Activated naive CD4-positive, alpha-beta T cell (primary cell): ENCODE measurements at regions not wholly inside any gene's neighbourhood (a gene's known extent, or its start where the extent isn't known, plus 50 kb on each side); places are given as distances from the start of the nearest gene placed in this dataset.

Source experiments
- DNase-seq, 4 experiments: peaks; one replicate each; lab custom pipeline; 2025; lab: John Stamatoyannopoulos, UW

DNA sequence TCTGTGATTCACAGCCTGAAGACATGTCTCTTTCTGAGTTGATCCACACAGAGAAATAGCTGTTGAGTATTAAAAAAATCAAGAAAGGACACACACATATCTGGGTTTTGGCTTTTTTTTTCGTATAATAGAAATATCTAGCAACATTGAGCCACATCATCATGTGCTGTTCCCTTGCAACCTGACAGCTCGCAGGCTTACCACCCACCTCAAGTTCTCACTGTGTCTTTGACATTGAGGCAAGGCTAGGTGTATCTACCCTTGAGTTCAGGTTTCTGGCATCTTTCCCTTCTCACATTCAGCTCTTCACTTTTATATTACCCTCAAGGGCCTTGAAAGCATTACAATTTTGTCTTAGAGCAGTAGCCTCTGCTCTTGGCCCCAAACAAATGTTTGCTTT is 490.3 kb upstream of the KIRREL3 start:
- no peak for DNase-seq

DNA sequence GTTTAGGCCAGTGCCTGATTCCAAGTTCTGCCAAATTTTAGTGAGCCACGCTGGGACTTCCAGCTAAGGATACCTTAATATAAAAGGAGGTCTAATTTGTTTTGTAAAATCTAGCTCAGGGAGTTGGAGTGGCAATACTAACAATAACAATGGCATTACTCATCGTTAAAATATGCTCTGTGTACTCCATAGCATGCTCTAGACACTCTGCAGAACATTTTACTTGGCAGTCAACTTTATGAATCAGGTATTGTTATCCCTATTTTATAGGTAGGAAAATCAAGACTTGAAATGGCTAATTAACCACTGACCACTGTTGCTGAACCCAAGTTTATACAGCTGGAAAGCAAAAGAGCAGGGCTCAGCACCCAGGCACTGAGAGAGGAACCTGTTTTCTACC is 485.0 kb upstream of the KIRREL3 start:
- no peak for DNase-seq

DNA sequence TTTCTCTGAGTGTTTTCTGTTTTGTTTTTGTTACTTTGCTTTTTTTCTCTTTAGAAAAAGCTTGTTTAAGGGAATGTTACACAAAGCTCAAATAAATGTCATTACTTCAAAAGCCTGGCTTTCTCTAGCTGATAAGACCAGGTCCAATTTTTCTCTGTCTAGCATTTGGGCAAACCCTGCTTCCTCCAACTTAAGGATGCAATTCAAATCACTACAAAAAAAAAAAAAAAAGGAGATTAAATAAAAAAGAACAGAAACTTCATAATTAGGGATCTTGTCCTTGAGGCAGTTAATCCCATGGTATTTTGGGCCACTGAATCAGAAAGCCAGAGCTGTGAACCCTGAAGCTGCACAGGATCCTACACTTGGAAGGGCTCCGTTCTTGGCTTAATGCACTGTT is 480.8 kb upstream of the KIRREL3 start:
- no peak for DNase-seq

DNA sequence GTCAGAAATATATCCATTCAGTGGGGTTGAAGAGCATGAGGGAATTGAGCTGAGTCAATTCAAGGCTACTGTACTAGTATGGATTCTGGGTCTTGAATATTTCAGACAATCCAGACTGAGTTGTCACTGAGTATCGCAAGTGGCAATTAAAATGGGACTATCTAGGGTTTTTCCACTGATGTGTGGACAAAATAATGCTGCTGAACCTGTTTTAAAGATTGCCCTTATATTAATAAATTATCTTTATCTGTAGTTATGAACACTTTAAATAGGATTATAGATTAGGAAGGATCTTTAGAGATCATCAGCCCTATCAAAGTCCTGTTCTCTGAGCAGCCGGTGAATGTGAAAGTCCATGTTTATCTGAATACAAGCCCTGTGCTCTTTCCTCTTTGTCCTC is 478.3 kb upstream of the KIRREL3 start:
- no peak for DNase-seq

DNA sequence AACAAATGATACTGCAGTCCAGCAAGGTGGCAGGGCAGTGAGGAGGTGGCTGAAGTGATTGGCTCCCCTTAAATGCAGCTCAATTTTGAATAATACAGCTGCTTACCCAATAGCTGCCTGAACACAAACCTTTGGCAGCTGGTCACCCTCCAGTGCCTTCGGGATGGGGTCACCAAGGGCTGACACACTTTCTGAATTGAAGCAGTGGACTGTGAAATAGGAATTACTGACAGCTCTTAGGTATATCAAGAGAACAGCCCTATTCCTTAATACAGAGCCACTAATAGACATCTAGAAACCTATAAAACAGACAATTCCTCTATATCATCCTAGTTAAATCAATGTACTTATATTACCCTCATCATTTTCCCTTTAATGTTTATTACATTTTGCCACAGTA is 474.2 kb upstream of the KIRREL3 start:
- no peak for DNase-seq

DNA sequence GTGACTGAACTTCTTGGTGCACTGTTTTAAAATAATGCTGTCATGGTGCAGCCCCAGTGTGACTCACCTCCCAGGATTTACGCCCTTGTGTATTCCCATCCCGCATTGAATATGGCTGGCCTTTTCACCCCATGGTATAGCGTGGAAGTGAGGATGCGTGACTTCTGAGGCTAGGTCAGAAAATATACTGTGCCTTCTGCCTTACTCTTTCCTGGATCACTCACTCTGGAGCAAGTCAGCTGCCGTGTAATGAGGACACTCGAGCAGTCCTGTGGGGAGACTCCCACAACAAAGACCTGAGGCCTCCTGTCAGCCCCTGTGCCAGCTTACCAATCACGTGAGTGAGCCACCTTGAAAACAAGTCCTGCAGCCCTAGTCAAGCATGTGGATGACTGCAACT is 471.9 kb upstream of the KIRREL3 start:
- no peak for DNase-seq

DNA sequence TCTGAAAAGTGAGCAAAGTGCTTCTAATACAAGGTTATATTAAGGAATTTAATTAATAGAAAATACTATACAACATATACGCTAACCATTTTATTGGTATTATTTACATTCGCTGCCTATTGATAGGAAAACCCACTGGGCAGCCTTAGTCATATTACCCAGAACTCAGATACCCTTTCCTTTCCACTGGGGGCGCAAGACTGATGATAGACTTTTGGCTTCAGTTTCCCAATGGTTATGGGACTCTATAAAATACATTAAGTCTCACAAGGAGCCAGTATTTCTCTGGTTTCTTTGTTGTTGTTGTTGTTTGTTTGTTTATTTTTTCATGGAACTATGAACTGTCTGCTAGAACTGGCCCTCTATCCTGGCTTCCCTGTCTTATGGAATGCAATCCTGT is 471.1 kb upstream of the KIRREL3 start:
- no peak for DNase-seq

DNA sequence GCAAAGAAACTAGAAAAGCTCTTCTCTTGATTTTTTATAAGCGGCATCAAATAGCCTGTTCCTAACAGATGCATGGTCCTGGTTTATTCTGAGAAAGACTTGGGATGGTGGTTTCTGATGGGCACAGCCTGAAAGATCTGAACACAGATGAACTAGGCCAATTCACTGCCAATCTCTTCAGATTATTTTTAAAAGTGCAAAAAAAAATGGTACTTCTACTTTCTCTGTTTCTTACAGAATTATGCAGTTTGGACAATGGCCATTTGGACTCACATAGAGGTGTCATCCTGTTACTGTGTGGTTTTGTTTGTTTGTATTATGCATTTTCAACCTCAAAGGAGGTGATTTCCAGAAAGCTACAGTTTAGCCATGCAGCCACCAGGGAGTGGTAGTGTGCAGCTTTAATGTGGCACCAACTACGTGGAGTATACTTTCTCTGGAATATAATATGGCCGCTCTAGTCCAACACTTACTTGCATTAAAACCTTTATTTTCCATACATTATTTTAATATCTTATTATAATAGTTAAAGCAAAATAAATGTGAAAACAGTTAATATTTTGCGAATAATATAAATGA is 469.8 kb upstream of the KIRREL3 start:
- no peak for DNase-seq

DNA sequence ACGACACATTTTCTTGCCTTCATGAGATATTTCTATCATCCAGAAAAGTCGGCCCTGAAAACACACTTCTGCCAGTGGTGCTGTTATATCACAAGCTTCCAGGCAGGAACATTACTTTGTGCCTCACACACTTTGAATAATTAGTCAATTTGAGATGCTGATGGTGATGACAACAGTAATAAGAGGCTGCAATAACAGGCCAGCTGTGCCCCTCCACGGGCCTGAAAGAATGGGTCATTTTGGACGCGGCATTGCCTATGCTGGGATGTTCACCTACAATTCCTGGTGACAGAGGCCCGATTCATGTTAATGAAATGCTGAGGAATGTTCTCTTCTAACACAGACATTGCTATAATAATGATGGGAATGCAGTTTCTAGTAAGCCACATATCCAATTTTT is 463.8 kb upstream of the KIRREL3 start:
- no peak for DNase-seq

DNA sequence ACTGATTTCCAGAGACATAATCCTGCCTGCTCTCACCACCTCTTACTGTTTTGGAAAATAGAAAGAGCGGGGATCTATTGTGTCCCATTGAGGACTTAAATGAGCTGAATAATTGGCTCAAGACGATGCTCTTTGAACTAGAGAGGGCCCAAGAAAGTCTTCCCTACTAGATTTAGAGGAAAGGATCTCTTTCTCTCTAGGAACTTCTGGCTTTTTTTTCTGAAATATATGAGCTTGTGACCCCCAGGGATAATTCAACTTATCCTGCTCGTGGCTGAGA is 461.4 kb upstream of the KIRREL3 start:
- DNase-seq = no peak

DNA sequence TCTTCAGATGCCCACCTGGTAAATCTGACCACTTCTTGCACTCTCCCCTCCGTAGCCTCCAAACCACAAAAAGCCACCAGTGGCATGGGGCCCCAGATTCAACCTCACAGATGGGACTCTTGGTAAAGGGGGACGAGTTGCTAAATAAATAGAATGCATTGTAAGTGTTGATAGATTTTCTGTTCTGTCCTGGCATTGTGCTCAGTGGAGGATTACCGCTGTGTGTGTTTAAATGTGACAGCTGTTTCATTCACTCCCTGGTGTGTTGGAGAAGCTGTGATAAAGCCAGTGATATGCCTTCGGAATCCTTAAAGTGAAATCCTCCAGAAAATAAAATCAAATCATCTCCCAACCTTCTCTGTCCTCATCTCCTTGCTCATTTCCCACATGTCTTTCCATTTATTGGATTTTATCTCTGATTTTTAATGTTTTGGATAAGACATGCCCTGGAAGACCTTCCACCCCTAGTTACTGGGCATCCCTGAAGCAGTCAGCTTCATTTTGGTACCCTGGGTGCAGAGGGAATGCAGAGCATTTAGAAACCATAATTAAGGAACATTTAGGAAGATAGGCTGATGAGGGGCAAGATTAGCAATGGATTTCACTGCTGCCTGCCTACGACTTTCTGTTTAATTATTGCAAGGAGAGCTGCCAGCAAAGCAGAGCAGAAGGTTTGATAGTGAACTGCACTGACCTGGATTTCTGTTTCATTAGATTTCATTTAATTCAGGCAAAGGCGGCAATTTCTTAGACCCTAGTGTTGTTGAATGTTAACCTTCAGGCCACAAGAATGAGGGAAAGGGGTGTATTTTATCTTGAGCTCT is 460.9 kb upstream of the KIRREL3 start:
- no peak for DNase-seq

DNA sequence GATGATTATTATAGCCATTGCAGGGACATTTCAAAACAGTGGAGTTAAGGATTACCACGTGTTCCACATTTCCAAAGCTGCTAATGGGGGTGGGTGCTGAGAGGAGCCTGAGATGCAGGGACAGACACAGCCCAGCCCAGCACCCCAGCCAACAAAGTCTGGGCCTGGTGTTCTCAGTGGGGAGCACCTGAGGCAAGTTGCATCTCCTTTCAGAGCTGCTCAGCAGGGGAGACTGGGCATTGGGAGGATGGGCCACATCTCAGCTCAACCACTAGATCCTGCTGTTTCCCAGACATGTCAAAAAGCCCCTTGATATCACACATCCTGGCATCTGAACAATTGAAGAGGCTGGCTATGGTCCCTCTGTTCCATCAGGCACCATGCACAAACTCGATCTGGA is 458.0 kb upstream of the KIRREL3 start:
- no peak for DNase-seq

DNA sequence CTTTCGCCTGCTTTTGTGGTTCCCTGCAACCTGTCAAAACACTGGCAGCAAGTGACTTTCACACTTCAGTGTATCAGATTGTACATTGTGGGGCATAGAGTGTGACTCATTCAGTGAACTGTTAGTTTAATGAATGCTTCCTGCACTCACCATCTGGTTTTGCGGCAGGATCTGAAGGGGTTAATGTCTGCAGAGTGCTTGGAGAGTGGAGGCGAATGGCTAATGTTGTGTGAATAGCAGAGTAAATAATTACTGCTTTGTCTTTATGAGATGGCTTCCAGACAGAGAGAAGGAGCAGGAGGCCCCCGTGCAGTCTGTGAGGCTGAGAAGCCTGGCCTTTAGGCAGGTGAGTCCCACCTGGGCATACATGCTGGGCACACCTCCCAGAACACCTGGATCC is 454.3 kb upstream of the KIRREL3 start:
- DNase-seq = no peak

DNA sequence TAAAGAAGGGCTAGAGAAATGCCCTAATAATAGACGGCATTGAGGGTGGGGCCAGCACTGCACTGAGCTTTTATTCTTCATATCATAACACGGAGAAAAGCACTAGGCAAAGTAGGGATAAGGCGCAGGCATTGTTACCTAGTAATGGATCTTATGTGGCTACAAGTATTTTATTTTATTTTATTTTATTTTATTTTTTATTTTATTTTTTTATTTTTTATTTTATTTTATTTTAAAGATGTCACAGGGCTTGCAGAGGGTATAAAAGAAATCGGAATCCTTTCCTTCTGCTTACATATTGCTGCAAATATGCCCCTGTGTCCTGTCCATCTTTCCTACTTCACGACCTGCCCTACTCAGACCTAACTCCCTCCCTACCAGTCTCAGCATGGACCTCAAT is 452.0 kb upstream of the KIRREL3 start:
- no peak for DNase-seq

DNA sequence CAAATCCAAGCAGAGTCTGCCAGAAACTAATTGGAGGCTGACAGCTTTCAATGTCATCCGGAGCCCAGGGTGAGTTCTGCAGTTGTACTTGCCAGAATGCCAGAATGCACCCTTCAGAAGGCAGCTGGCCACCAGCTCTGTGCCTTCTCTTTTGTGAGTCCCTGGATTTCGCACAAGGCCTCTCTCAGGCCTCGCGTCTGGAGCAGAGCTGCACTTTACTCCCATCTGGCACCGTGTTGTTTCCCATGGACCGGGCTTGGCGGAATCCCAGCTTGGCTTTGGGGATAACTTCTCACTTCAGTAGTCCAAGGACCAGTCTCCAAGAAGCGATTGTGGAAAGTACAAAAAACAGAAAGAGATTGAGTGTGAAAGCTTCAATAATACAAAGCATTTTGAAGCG is 451.3 kb upstream of the KIRREL3 start:
- no peak for DNase-seq

DNA sequence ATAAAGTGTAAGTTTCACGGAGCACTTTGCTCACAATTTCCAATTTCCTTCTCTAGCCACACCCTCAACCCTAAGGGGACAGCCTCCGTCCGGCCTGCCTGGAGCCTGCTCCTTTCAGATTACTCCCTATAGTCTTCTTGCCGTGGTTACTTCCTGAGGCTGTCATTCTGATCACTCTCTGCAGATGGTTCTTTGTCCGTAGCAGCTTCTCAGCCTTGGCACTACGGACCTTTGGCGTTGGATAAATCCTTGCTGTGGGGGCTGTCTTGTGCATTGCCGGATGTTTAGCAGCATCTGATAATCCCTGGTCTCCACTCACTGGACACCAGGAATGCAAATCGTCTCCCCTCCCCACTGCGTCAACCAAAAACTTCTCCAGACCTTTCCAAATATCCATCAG is 447.5 kb upstream of the KIRREL3 start:
- no peak for DNase-seq

DNA sequence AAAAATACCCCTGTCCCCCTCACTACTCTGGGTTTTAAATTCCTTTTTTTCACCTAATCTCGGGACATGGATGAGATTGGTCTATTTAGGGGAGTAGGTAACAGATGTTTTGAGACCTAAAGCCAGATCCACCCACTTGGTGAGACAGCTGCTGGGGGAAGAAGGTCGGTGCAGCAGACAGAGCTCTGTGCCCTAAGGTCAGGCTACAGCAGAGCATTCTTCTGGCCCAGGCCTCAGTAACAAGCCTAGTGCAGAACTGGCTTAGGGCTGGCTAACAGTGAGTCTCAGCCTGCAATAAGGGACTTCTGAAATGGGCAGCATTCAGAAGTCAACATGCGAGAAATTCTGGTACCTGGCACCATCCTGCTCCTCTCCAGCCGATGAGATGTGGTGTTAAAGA is 444.9 kb upstream of the KIRREL3 start:
- no peak for DNase-seq

DNA sequence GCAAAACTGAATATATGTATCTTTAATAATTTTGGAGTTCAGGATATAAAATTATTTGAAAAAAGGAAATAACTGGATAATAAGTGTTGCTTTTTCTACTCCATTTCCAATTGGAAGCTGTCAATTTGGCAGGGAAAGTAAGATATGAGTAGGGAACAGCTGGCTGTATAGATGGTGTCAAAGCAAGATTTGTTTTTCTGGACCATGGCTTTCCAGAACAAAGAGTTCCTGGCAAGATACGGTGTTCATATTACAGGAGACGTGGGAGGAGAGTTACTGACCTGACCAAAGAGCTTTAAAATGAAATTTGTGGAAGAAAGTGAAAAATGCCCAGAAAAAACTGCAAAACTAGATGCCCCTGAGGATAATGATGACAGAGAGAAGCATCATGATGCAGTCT is 442.7 kb upstream of the KIRREL3 start:
- no peak for DNase-seq

DNA sequence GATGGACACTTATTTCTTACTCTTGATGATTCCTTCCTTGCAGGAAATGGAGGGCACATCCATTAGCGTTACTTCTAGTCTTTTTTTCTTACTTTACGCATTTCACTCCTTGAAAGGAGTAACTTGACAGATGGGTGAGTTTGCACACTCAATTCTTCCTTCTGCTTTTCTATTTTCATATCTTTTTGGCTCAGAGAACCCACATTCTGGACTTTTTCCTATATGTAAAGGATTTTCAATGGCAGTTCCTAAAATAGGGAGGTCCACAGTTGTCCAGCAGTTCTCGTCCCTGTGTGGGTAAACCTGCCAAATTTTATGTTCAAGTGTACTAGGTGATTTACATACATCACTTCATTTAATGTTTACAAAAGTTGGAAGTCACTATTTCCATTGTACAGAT is 440.0 kb upstream of the KIRREL3 start:
- DNase-seq = no peak

DNA sequence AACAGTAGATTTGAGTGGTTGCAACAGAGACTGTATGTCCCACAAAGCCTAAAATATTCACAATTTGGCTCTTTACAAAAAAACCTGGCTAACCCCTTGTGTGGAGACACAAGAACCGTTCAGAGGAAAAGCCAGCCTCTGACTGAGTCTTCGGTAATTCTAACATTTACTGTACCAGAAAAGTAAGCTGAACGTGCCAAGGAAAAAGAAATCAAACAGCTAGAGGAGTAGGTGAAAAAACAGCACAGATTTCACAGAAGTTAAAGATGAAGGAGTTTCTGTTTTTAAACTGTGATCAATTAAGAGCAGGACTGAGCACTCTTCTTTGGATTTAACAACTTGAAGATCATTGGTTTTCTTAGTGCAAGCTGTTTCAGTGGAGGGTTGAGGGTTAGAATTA is 424.7 kb upstream of the KIRREL3 start:
- DNase-seq = no peak

DNA sequence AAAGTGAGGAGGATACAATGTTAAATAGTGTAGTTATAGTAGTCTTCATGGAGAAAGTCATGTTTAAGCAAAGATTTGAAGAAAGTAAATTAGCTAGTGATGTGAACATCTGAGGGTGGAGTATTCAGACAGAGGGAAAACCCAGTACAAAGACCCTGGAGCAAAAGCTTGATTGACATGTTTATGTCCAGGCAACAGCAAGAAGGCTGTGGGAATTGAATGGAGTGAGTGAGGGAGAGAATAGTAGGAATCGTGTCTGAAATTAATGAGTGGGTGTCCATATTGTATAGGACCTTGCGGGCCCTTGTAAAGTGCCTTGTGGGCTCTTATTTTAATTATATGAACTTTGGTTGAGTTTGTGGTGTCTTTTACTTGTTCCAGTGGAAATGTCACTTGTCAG is 424.1 kb upstream of the KIRREL3 start:
- DNase-seq = no peak

DNA sequence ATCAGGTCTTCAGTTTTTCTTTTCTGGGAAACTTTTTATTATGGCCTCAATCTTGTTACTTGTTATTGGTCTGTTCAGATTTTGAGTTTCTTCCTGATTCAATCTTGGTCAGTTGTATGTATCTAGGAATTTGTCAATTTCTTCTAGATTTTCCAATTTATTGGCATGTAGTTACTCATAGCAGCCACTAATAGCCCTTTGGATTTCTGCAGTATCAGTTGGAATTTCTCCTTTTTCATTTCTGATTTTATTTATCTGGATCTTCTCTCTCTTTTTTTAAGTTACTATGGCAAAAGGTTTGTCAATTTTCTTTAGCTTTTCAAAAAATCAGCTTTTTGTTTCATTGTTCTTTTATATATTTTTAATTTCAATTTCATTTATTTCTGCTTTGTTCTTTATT is 419.6 kb upstream of the KIRREL3 start:
- no peak for DNase-seq

DNA sequence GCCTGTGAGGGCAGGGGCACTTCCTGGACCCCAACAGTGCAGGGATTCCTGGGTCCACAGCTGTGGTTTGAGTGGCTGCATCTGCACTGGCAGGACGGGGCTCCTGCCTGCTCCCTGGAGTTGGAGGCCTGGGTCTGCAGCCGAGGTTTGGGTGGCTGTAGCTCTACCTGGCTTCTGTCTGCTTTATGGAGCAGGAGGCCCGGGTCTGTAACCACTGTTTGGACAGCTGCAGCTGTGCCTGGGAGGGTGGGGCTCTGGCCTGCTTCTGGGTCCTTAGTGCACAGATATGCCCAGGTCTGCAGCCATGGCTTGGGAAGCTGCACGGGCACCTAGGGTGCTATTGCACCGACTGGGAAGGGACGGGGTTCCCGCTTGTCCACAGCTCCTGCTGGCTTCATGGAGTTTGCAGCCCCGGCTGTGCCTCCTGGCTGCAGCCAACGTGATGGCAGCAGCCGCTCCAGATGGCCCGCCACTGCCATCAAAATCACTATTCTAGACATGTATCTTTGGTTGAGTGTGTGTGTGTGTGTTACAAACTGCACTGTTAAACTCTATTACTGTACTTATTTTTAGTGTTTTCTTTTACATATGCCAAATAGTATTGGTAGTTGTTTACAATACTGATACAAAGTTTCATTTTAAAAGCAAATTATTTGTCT is 412.3 kb upstream of the KIRREL3 start:
- DNase-seq = no peak

DNA sequence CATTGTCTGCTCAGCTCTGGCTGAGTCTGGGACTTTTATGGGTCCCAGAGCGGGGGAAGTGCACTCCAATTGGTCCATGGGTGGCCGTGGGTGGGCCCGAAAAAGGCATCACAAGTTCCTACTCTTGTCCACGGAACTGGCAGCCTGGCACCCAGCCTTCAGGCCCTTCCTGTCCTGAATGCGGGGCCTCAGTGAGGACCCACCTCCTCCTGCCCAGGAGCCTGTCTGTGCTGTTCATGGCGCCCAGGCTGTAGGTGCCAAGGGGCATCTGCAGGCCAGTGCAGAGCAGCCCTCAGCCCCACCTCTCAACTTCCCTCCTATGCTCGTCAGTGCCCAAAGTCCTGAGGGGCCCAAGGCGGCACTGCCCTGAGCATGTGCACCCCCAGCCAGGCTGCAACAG is 411.7 kb upstream of the KIRREL3 start:
- no peak for DNase-seq
